ENCODE measurements at regions not wholly inside any gene's neighbourhood (a gene's known extent, or its start where the extent isn't known, plus 50 kb on each side); places are given as distances from the start of the nearest gene placed in this dataset.

DNA sequence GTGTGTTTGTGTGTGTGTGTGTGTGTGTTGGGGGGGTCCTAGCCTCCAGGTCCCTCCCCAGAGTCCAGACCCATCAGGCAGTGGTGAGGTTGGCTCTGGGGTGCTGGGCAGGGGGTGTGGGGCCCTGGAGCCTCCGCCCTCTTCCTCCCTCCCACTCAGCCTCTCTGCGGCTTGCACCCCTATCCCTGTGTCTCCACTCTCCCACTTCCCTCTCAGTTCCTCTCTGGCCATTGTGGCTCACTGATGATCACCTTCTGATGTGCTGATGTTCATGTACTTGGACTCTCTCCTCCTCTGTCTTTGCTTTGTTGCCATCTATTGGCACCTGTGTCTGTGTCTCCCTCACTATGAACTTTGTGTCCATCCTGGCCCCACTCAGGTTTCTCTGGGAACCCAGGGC, 298.7 kb downstream of the ZEB1 start:
- CTCF ChIA-PET = no interaction called here
- Histone ChIP-seq H3K36me3 (ENCODE audit: control insufficient read depth in 2 of 2, insufficient read depth in 1 of 2, low read length in 2 of 2) (no peaks in the 10 kb centered on the region), H3K27ac (ENCODE audit: extremely low read depth, low read depth, low read length) (no peak overlapping the region), H3K4me1 (ENCODE audit: control insufficient read depth, insufficient read depth, low read length) (no peaks in the 10 kb centered on the region), H3K9me3 (ENCODE audit: control insufficient read depth, insufficient read depth, low read depth, low read length) (no peaks in the 10 kb centered on the region), H3K4me3 (ENCODE audit: low read depth, low read length) (no peak overlapping the region)
- TF ChIP-seq ZNF561 (tag by site-specific recombination; IDR thresholded peaks at IDR 0.05; ENCODE audit: borderline replicate concordance) (no peak), ZNF449 (tag by site-specific recombination; IDR thresholded peaks at IDR 0.05) (no peak), MZF1 (tag by site-specific recombination; IDR thresholded peaks at IDR 0.05; ENCODE audit: borderline replicate concordance) (no peak), ZNF114 (tag by site-specific recombination; IDR thresholded peaks at IDR 0.05) (no peak), ZNF23 (tag by site-specific recombination; IDR thresholded peaks at IDR 0.05; ENCODE audit: borderline replicate concordance) (no peak), ZSCAN5A (tag by site-specific recombination; IDR thresholded peaks at IDR 0.05) (no peak), ZNF175 (tag by site-specific recombination; IDR thresholded peaks at IDR 0.05) (no peak)
- POLR2A ChIA-PET = no interaction called here

DNA sequence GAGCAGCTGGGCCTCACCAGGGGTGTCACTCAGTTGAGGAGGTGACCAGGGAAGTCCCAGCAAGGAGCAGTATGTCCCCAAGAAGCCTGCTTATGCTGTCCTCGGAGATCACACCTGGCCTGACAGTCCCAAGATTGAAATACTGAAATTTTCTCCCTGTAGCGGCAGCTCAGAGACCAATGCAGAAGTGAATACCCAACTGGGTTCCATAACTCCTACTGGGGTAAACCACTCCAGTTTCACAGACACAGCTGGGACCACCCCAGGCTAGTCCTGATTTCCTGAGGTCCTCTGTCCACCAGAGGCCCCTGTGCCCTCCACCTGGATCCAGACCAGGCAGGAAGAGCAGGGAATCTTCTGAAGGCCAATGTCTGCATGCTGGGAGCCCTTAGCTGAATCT, 298.1 kb downstream of the ZEB1 start:
- Histone ChIP-seq H3K9me3 (ENCODE audit: control insufficient read depth, insufficient read depth, low read depth, low read length) (no peaks in the 10 kb centered on the region), H3K27ac (ENCODE audit: extremely low read depth, low read depth, low read length) (no peak overlapping the region), H3K36me3 (ENCODE audit: control insufficient read depth in 2 of 2, insufficient read depth in 1 of 2, low read length in 2 of 2) (no peaks in the 10 kb centered on the region), H3K4me1 (ENCODE audit: control insufficient read depth, insufficient read depth, low read length) (no peaks in the 10 kb centered on the region), H3K4me3 (ENCODE audit: low read depth, low read length) (no peak overlapping the region)
- ChIA-PET CTCF (interaction anchor here (0.5 kb wide), 1 partner anchor 818 kb away, joined by 5 read pairs; no protein-coding TSS in a partner anchor), POLR2A (no interaction called here)
- TF ChIP-seq ZNF324 (tag by site-specific recombination; IDR thresholded peaks at IDR 0.05) = no peak
- no peak for TF ChIP-seq RBAK (tag by site-specific recombination; IDR thresholded peaks at IDR 0.05)
- TF ChIP-seq ZNF426 (tag by site-specific recombination; IDR thresholded peaks at IDR 0.05) = no peak
- no peak for TF ChIP-seq ZNF211 (tag by site-specific recombination; IDR thresholded peaks at IDR 0.05; ENCODE audit: low read depth)
- TF ChIP-seq ZXDB (tag by site-specific recombination; IDR thresholded peaks at IDR 0.05) = no peak
- TF ChIP-seq ZNF148 (tag by site-specific recombination; IDR thresholded peaks at IDR 0.05; ENCODE audit: borderline replicate concordance) = no peak
- TF ChIP-seq ZNF146 (tag by site-specific recombination; IDR thresholded peaks at IDR 0.05) = no peak
- no peak for TF ChIP-seq BCL11B (tag by site-specific recombination; IDR thresholded peaks at IDR 0.05; ENCODE audit: low read depth)
- no peak for TF ChIP-seq ZNF670 (tag by site-specific recombination; IDR thresholded peaks at IDR 0.05; ENCODE audit: low read depth)
- TF ChIP-seq ZNF302 (tag by site-specific recombination; IDR thresholded peaks at IDR 0.05; ENCODE audit: low read depth) = no peak
- no peak for TF ChIP-seq ZNF140 (tag by site-specific recombination; IDR thresholded peaks at IDR 0.05)
- TF ChIP-seq ZNF16 (tag by site-specific recombination; IDR thresholded peaks at IDR 0.05; ENCODE audit: low read depth) = no peak
- TF ChIP-seq, protein P1, sequence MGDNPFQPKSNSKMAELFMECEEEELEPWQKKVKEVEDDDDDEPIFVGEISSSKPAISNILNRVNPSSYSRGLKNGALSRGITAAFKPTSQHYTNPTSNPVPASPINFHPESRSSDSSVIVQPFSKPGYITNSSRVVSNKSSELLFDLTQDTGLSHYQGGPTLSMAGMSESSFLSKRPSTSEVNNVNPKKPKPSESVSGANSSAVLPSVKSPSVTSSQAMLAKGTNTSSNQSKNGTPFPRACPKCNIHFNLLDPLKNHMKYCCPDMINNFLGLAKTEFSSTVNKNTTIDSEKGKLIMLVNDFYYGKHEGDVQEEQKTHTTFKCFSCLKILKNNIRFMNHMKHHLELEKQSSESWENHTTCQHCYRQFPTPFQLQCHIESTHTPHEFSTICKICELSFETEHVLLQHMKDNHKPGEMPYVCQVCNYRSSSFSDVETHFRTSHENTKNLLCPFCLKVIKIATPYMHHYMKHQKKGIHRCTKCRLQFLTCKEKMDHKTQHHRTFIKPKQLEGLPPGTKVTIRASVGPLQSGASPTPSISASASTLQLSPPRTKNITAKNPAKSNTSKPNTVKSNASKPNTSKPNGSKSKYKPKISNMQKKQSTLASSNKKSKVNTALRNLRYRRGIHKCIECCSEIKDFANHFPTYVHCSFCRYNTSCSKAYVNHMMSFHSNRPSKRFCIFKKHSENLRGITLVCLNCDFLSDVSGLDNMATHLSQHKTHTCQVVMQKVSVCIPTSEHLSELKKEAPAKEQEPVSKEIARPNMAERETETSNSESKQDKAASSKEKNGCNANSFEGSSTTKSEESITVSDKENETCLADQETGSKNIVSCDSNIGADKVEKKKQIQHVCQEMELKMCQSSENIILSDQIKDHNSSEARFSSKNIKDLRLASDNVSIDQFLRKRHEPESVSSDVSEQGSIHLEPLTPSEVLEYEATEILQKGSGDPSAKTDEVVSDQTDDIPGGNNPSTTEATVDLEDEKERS (tag by site-specific recombination; IDR thresholded peaks at IDR 0.05) = no peak
- TF ChIP-seq GLI2 (tag by site-specific recombination; IDR thresholded peaks at IDR 0.05; ENCODE audit: borderline replicate concordance, low read depth) = no peak

Data from HEK293 (cell line).